ENCODE measurements at regions not wholly inside any gene's neighbourhood (a gene's known extent, or its start where the extent isn't known, plus 50 kb on each side); places are given as distances from the start of the nearest gene placed in this dataset.

GRCh38 chr17:15177343-15177742 lies 87.8 kb downstream of the PMP22 start:
- no peak for DNase-seq

GRCh38 chr17:15175356-15175755 lies 89.8 kb downstream of the PMP22 start:
- no peak for DNase-seq

GRCh38 chr17:15171167-15172047 lies 93.7 kb downstream of the PMP22 start:
- DNase-seq: peak; percentile 52 to 55

GRCh38 chr17:15169676-15170075 lies 95.5 kb downstream of the PMP22 start:
- DNase-seq: no peak

- DNase-seq: no peak
Observed at GRCh38 chr17:15168379-15168778, 96.7 kb downstream of the PMP22 start.

GRCh38 chr17:15161395-15161794 lies 103.7 kb downstream of the PMP22 start:
- no peak for DNase-seq

GRCh38 chr17:15157051-15157450 lies 108.1 kb downstream of the PMP22 start:
- DNase-seq: no peak

GRCh38 chr17:15154618-15155017 lies 110.5 kb downstream of the PMP22 start:
- DNase-seq: no peak

- no peak for DNase-seq
Observed at GRCh38 chr17:15145621-15146020, 119.5 kb downstream of the PMP22 start.

- DNase-seq: no peak
Observed at GRCh38 chr17:15143524-15143923, 121.6 kb downstream of the PMP22 start.

- no peak for DNase-seq
Observed at GRCh38 chr17:15134363-15134762, 130.8 kb downstream of the PMP22 start.

GRCh38 chr17:15133826-15134225 lies 131.3 kb downstream of the PMP22 start:
- no peak for DNase-seq

GRCh38 chr17:15133143-15133542 lies 132.0 kb downstream of the PMP22 start:
- DNase-seq: no peak

GRCh38 chr17:15130426-15130825 lies 134.7 kb downstream of the PMP22 start:
- no peak for DNase-seq

GRCh38 chr17:15129986-15130385 lies 135.1 kb downstream of the PMP22 start:
- no peak for DNase-seq

GRCh38 chr17:15124746-15125145 lies 140.4 kb downstream of the PMP22 start:
- no peak for DNase-seq

GRCh38 chr17:15124264-15124595 lies 140.9 kb downstream of the PMP22 start:
- no peak for DNase-seq

GRCh38 chr17:15123593-15124263 lies 141.4 kb downstream of the PMP22 start:
- DNase-seq: no peak

GRCh38 chr17:15122857-15123256 lies 142.3 kb downstream of the PMP22 start:
- no peak for DNase-seq

- DNase-seq: no peak
Observed at GRCh38 chr17:15121426-15121825, 143.7 kb downstream of the PMP22 start.

- no peak for DNase-seq
Observed at GRCh38 chr17:15119968-15120367, 145.2 kb downstream of the PMP22 start.

GRCh38 chr17:15117239-15117638 lies 147.9 kb downstream of the PMP22 start:
- no peak for DNase-seq

- DNase-seq: no peak
Observed at GRCh38 chr17:15112846-15113617, 152.1 kb downstream of the PMP22 start.

- DNase-seq: no peak
Observed at GRCh38 chr17:15109608-15110007, 155.5 kb downstream of the PMP22 start.

Data from activated T-cell treated with anti-CD3 and anti-CD28 coated beads, Interleukin-2, amount 50 U/mL, for 48 hours (primary cell).